H1 (cell line): ENCODE measurements at regions not wholly inside any gene's neighbourhood (a gene's known extent, or its start where the extent isn't known, plus 50 kb on each side); places are given as distances from the start of the nearest gene placed in this dataset.
A peak's percentile ranks its signal among the peaks of the same experiment; 100 is the strongest.

Experiments
- ASH2L ChIP-seq: fragments of 200-600, 300-600 bp; sonication (generic); IDR thresholded peaks from one replicate; pipeline ENCODE4 v1.7.1; 2017; ENCODE audit warnings: low read length
- CHD7 ChIP-seq: fragments of 300-600 bp; sonication (generic); IDR thresholded peaks from 2 replicates; pipeline ENCODE4 v1.7.1; 2012; ENCODE audit warnings: low read length, moderate library complexity, mild to moderate bottlenecking, inconsistent platforms; ENCODE audit not compliant: insufficient replicate concordance
- KDM4A ChIP-seq: IDR thresholded peaks from one replicate; pipeline ENCODE4 v1.7.1; 2012; ENCODE audit warnings: low read depth, mild to moderate bottlenecking, moderate library complexity, low read length, inconsistent platforms; ENCODE audit not compliant: severe bottlenecking
- NANOG ChIP-seq: IDR thresholded peaks from 2 replicates; pipeline ENCODE4 v1.6.1; 2011; ENCODE audit warnings: low read length, low read depth, mild to moderate bottlenecking, inconsistent platforms; ENCODE audit not compliant: insufficient read depth, poor library complexity, severe bottlenecking
- SIX5 ChIP-seq: IDR thresholded peaks from 2 replicates; pipeline ENCODE4 v1.6.1; 2011; ENCODE audit warnings: mild to moderate bottlenecking, low read depth, low read length

GRCh38 chr5:164296603-164297080, 791.2 kb downstream of the MAT2B start (continued):
- peak; percentile 22 for TF ChIP-seq CHD7
- TF ChIP-seq SIX5 = no peak
- peak; percentile 17 for TF ChIP-seq KDM4A
- peak; percentile 57 for TF ChIP-seq NANOG
- TF ChIP-seq ASH2L = peak; percentile 72
- TF ChIP-seq, all 59 proteins: peak for 9
